Stomach (tissue), 4 donors: ENCODE measurements at regions not wholly inside any gene's neighbourhood (a gene's known extent, or its start where the extent isn't known, plus 50 kb on each side); places are given as distances from the start of the nearest gene placed in this dataset.

ENCODE experiments used
- POLR2AphosphoS5 ChIP-seq, 3 donors: sonication (generic); formaldehyde crosslinking; IDR thresholded peaks; one replicate each; pipeline ENCODE4 v1.6.1; 2016; ENCODE audit warnings: antibody characterized with exemption in 3 of 3
- TF ChIP-seq, protein P1 (sequence below), 7 experiments: fragments of 450-650 bp in 4 of 7; fragments of 200-600 bp in 3 of 7; sonication (generic) in 3 of 7; IDR thresholded peaks; one replicate each; pipeline ENCODE4 v1.5.1; 2016 to 2019; ENCODE audit warnings: antibody characterized with exemption in 7 of 7, control low read depth in 2 of 7, mild to moderate bottlenecking in 1 of 7

DNA sequence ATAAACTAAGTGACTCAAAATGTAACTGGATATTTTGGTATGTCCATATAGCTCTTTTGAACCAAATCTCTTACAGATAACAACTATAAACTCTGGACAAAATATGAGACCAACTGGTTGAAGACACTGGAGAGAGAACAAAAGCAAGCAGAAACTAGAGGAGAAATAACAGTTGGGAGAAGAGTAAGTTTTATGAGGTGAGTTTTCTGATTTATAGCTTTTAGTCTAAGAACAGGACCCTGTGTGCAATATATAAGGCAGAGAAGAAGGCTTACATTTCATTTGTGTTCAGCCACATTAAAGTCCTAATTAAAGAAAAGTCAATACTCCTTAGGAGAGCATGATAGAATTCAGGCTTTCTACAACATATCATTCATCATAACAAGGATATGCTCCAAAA lies 71.0 kb upstream of the AMOTL1 start:
- TF ChIP-seq, protein P1, sequence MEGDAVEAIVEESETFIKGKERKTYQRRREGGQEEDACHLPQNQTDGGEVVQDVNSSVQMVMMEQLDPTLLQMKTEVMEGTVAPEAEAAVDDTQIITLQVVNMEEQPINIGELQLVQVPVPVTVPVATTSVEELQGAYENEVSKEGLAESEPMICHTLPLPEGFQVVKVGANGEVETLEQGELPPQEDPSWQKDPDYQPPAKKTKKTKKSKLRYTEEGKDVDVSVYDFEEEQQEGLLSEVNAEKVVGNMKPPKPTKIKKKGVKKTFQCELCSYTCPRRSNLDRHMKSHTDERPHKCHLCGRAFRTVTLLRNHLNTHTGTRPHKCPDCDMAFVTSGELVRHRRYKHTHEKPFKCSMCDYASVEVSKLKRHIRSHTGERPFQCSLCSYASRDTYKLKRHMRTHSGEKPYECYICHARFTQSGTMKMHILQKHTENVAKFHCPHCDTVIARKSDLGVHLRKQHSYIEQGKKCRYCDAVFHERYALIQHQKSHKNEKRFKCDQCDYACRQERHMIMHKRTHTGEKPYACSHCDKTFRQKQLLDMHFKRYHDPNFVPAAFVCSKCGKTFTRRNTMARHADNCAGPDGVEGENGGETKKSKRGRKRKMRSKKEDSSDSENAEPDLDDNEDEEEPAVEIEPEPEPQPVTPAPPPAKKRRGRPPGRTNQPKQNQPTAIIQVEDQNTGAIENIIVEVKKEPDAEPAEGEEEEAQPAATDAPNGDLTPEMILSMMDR (IDR thresholded peaks at IDR 0.05): no peak
- TF ChIP-seq POLR2AphosphoS5 (IDR thresholded peaks at IDR 0.05): no peak
